ENCODE measurements at regions not wholly inside any gene's neighbourhood (a gene's known extent, or its start where the extent isn't known, plus 50 kb on each side); places are given as distances from the start of the nearest gene placed in this dataset.
A peak's percentile ranks its signal among the peaks of the same experiment; 100 is the strongest.
"Not testable (repeated sequence)": the region's sequence is repeated elsewhere in the genome, so short reads cannot be mapped to it uniquely, and the experiment has no call there.

DNA sequence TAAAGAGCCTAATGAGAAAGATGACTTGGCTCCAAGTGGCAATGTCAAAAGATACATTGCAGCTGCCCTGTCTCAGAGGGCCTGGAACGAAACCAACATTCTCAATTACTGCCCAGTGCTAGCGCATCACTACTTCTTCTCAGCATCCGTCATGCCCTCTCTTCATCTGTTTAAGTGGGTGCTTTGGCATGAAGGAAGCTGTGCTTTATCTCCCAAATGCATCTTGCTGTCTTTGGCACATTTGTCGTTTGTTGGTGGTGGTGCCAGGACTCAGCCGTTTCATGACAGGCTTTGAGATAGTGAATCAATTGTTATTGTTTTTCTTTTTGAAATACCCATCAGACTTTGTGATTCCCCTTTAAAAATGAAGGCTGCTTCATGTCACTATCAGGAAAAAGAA, 710.8 kb downstream of the PRIM2 start:
- H3K4me1 ChIP-seq (ENCODE audit: control insufficient read depth in 2 of 3, insufficient read depth in 2 of 3, low read depth in 1 of 3, low read length in 3 of 3); H3K27ac ChIP-seq (ENCODE audit: low read depth in 2 of 2, low read length in 2 of 2); DNase-seq; H3K4me3 ChIP-seq (ENCODE audit: low read length in 3 of 3); FAIRE-seq; H3K36me3 ChIP-seq (ENCODE audit: control insufficient read depth in 2 of 3, insufficient read depth in 3 of 3, low read length in 3 of 3); H3K27me3 ChIP-seq (ENCODE audit: control insufficient read depth, insufficient read depth, low read length); intact Hi-C loops (cut with DNase I); H3K9me3 ChIP-seq (ENCODE audit: control insufficient read depth in 2 of 3, insufficient read depth in 1 of 3, low read length in 3 of 3); H3K9ac ChIP-seq (ENCODE audit: low read length in 3 of 3): not testable (repeated sequence)

DNA sequence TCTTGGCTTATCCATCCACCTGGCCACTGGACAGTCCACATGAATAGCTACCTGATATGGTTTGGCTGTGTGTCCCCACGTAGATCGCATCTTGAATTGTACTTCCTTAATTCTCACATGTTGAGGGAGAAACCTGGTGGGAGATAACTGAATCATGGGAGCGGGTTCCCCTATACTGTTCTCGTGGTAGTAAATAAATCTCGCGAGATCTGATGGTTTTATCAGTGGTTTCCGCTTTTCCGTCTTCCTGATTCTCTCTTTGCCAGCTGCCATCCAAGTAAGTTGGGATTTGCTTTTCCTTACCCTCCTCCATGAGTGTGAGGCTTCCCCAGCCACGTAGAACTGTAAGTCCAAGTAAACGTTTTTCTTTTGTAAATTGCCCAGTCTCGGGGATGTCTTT, 720.8 kb downstream of the PRIM2 start:
- not testable (repeated sequence) for FAIRE-seq

DNA sequence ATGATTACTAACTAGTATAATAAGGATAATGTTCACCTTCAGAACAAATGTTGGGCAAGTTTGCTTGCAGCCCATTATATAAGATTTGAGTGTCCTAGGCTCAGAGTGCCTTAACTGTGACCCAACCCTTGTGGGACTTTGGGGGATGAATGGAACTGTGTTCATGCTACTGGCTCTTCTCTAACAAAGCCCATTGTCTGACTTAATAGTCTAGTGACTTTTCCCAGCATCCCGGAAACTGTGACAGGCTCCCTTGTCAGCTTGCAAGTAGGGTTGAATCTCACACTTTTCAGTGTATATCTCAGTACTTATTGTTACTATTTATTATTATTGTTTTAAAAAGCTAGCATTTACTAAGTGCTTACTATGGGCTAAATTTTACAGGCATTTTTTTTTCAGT, 729.2 kb downstream of the PRIM2 start:
- intact Hi-C loops (cut with DNase I); H3K4me1 ChIP-seq (ENCODE audit: control insufficient read depth in 2 of 3, insufficient read depth in 2 of 3, low read depth in 1 of 3, low read length in 3 of 3); H3K27me3 ChIP-seq (ENCODE audit: control insufficient read depth, insufficient read depth, low read length); H3K4me3 ChIP-seq (ENCODE audit: low read length in 3 of 3); DNase-seq; H3K9me3 ChIP-seq (ENCODE audit: control insufficient read depth in 2 of 3, insufficient read depth in 1 of 3, low read length in 3 of 3); H3K36me3 ChIP-seq (ENCODE audit: control insufficient read depth in 2 of 3, insufficient read depth in 3 of 3, low read length in 3 of 3); H3K27ac ChIP-seq (ENCODE audit: low read depth in 2 of 2, low read length in 2 of 2); FAIRE-seq; H3K9ac ChIP-seq (ENCODE audit: low read length in 3 of 3): not testable (repeated sequence)

More for the DNA sequence above, 720.8 kb downstream of the PRIM2 start:
- H3K4me1 ChIP-seq (ENCODE audit: control insufficient read depth in 2 of 3, insufficient read depth in 2 of 3, low read depth in 1 of 3, low read length in 3 of 3); H3K27ac ChIP-seq (ENCODE audit: low read depth in 2 of 2, low read length in 2 of 2); DNase-seq; H3K27me3 ChIP-seq (ENCODE audit: control insufficient read depth, insufficient read depth, low read length); intact Hi-C loops (cut with DNase I); H3K9ac ChIP-seq (ENCODE audit: low read length in 3 of 3); H3K36me3 ChIP-seq (ENCODE audit: control insufficient read depth in 2 of 3, insufficient read depth in 3 of 3, low read length in 3 of 3); H3K4me3 ChIP-seq (ENCODE audit: low read length in 3 of 3); H3K9me3 ChIP-seq (ENCODE audit: control insufficient read depth in 2 of 3, insufficient read depth in 1 of 3, low read length in 3 of 3): not testable (repeated sequence)

DNA sequence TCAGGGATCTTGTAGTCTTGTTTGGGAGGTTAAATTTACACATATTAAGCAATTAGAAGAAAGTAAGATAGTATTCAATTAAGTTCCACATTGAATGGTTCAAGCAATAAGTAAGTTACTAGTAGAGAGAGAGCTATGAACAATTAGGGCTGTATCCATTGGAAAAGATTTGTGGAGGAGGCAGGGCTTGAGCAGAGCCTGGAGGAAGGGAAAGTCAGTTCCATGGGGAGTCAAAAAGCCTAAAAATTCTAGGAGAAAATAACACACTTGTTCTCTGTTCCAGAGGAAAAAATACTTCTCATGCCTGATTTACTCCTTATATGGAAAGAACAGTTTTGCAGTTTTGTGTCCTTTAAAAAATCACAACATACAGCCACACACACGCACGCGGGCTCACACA, 730.0 kb downstream of the PRIM2 start:
- H3K27me3 ChIP-seq (ENCODE audit: control insufficient read depth, insufficient read depth, low read length); H3K4me1 ChIP-seq (ENCODE audit: control insufficient read depth in 2 of 3, insufficient read depth in 2 of 3, low read depth in 1 of 3, low read length in 3 of 3); FAIRE-seq; H3K9me3 ChIP-seq (ENCODE audit: control insufficient read depth in 2 of 3, insufficient read depth in 1 of 3, low read length in 3 of 3); H3K27ac ChIP-seq (ENCODE audit: low read depth in 2 of 2, low read length in 2 of 2); intact Hi-C loops (cut with DNase I); H3K4me3 ChIP-seq (ENCODE audit: low read length in 3 of 3); H3K36me3 ChIP-seq (ENCODE audit: control insufficient read depth in 2 of 3, insufficient read depth in 3 of 3, low read length in 3 of 3); H3K9ac ChIP-seq (ENCODE audit: low read length in 3 of 3); DNase-seq: not testable (repeated sequence)

DNA sequence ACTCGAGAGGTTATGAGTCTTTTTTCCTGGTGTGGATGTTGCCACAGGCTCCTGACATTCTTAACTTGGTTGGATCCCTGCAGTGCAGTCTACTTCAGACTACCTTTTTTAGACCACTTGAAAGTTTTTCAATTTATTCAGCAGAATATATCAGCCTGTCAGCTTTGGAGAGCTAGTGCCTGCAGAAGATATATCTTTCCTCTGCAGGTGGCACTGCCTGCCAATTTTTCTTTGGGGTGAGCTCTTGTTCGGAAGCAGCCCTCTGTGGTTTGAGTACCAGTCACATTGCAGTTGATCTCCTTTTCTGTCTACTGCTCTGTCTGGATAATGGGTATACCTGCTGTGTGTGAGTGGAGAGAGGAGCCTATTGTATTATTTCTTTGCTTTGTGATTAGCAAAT, 730.4 kb downstream of the PRIM2 start:
- H3K9ac ChIP-seq (ENCODE audit: low read length in 3 of 3); FAIRE-seq; H3K36me3 ChIP-seq (ENCODE audit: control insufficient read depth in 2 of 3, insufficient read depth in 3 of 3, low read length in 3 of 3); H3K4me3 ChIP-seq (ENCODE audit: low read length in 3 of 3); H3K4me1 ChIP-seq (ENCODE audit: control insufficient read depth in 2 of 3, insufficient read depth in 2 of 3, low read depth in 1 of 3, low read length in 3 of 3); H3K27me3 ChIP-seq (ENCODE audit: control insufficient read depth, insufficient read depth, low read length); H3K9me3 ChIP-seq (ENCODE audit: control insufficient read depth in 2 of 3, insufficient read depth in 1 of 3, low read length in 3 of 3); intact Hi-C loops (cut with DNase I); H3K27ac ChIP-seq (ENCODE audit: low read depth in 2 of 2, low read length in 2 of 2): not testable (repeated sequence)
- peak in 1 of 5 donors; percentile 0 for DNase-seq

DNA sequence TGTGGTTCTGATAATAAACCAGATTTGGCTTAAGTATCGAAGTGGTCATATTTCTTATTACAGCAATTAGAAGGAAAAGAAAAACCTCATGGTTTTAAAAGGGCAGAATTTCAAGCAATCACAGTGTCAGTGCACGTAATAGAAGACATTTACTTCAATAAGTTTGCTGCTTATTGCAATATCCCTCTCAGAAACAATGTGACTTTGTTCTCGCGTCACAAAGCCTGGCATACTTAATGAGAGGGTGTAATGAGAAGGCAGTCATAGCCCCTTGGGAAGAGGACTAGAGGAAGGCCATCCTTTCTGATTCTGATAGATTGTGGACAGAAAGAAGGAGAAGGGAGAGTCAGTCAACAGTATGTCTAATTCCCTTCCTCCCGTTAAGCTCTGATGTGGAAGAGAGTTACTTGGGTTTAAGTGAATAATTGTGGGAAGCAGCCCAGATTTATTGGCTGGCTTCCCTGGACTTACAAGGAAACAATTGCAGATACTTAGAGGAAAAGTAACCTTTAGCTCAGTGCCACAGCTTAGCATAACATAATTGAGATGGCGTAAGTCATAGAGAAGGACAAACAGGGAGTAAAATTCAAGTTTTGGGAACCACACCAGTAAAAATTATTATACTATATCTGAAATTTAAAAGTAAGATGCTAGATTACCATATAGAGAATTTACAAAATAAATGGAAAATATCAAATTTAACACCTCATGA, 738.2 kb downstream of the PRIM2 start:
- H3K4me3 ChIP-seq (ENCODE audit: low read length in 3 of 3); H3K9me3 ChIP-seq (ENCODE audit: control insufficient read depth in 2 of 3, insufficient read depth in 1 of 3, low read length in 3 of 3); H3K4me1 ChIP-seq (ENCODE audit: control insufficient read depth in 2 of 3, insufficient read depth in 2 of 3, low read depth in 1 of 3, low read length in 3 of 3); H3K36me3 ChIP-seq (ENCODE audit: control insufficient read depth in 2 of 3, insufficient read depth in 3 of 3, low read length in 3 of 3); DNase-seq; H3K9ac ChIP-seq (ENCODE audit: low read length in 3 of 3); FAIRE-seq; H3K27ac ChIP-seq (ENCODE audit: low read depth in 2 of 2, low read length in 2 of 2); H3K27me3 ChIP-seq (ENCODE audit: control insufficient read depth, insufficient read depth, low read length); intact Hi-C loops (cut with DNase I): not testable (repeated sequence)

DNA sequence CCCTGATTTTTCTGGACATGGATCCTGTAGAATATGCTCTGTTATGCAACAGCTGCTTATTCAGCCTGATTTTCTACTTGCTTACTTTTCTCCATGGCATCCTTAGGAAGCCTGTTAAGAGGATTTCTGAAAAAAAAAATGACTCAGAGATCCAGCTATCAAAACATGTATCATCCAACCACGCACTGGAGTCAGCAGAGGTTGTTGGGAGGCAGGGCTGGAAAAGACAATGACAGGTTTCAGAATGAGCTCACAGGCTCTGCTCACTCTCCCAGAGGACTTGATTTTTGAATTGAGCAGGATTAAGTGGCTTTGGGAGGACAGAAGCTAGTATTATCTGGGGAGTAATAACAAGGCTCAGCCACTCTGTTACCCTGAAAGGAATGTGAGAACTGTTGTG, 742.3 kb downstream of the PRIM2 start:
- H3K4me1 ChIP-seq (ENCODE audit: control insufficient read depth in 2 of 3, insufficient read depth in 2 of 3, low read depth in 1 of 3, low read length in 3 of 3); H3K4me3 ChIP-seq (ENCODE audit: low read length in 3 of 3); H3K36me3 ChIP-seq (ENCODE audit: control insufficient read depth in 2 of 3, insufficient read depth in 3 of 3, low read length in 3 of 3); intact Hi-C loops (cut with DNase I); H3K9me3 ChIP-seq (ENCODE audit: control insufficient read depth in 2 of 3, insufficient read depth in 1 of 3, low read length in 3 of 3); DNase-seq; H3K27ac ChIP-seq (ENCODE audit: low read depth in 2 of 2, low read length in 2 of 2); H3K27me3 ChIP-seq (ENCODE audit: control insufficient read depth, insufficient read depth, low read length); FAIRE-seq; H3K9ac ChIP-seq (ENCODE audit: low read length in 3 of 3): not testable (repeated sequence)

DNA sequence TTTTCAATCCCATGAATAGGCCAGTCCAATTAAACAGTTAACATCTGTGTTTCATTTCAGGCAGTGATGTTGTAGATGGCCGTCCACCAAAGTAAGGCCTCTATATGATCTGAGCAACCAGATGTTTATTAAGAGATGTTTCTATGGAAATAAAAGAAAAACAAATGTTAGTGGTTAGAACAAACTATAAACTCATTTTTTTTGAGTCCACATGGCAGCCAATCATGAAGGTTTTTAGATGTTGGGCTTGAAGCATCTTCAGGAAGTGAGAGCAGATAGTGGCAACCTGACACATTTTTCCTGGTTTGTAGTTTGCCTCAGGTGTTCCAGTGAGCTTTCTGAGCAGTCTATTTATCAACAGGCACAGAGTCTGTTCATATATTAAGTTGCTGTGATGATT, 746.1 kb downstream of the PRIM2 start:
- FAIRE-seq; H3K4me3 ChIP-seq (ENCODE audit: low read length in 3 of 3); H3K27me3 ChIP-seq (ENCODE audit: control insufficient read depth, insufficient read depth, low read length); H3K9me3 ChIP-seq (ENCODE audit: control insufficient read depth in 2 of 3, insufficient read depth in 1 of 3, low read length in 3 of 3); H3K4me1 ChIP-seq (ENCODE audit: control insufficient read depth in 2 of 3, insufficient read depth in 2 of 3, low read depth in 1 of 3, low read length in 3 of 3); intact Hi-C loops (cut with DNase I); H3K27ac ChIP-seq (ENCODE audit: low read depth in 2 of 2, low read length in 2 of 2); H3K9ac ChIP-seq (ENCODE audit: low read length in 3 of 3); DNase-seq; H3K36me3 ChIP-seq (ENCODE audit: control insufficient read depth in 2 of 3, insufficient read depth in 3 of 3, low read length in 3 of 3): not testable (repeated sequence)

Measured in kidney (tissue), 10 donors.